GM18519 (cell line): ENCODE measurements at regions not wholly inside any gene's neighbourhood (a gene's known extent, or its start where the extent isn't known, plus 50 kb on each side); places are given as distances from the start of the nearest gene placed in this dataset.

Source experiments
- ATAC-seq: cut with Tn5 transposase; IDR thresholded peaks from one replicate; pipeline ENCODE4 v1.9.1; 2021; ENCODE audit warnings: mild to moderate bottlenecking, moderate library complexity; ENCODE audit not compliant: unreplicated experiment, low FRiP score

- no peak for ATAC-seq
These were observed 92.8 kb downstream of the HNRNPLL start for GRCh38 chr2:38509947-38510326.

DNA sequence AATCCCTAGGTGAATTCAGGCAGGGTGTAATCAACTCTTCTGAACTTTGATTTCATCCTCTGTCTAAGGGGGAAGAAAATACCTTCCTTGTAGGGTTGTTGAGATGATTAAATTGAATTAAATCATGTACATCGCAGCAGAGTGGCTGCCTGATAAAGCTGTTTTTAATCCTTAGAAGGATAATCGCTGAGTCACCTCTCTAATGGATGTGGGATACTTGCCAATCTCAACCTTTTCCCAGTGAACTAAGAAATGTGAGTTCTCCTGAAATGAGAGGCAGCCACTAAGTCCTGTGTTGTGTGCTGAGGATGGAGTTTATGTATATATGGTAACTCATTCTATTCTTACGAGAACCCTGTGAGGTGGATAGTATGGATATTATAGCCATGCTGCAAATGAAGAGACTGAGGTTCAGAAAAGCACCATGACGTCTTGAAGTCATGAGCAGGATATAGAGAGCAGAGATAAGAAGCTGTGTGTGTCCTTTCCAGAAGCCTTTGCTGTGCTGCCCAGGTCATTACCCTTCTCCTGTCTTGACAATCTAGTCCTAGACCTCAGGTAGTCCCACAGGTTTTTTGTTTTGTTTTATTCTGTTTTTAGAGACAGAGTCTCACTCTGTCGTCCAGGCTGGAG lies 93.3 kb downstream of the HNRNPLL start:
- ATAC-seq: no peak

- peak; percentile 59 for ATAC-seq
These were observed 94.3 kb downstream of the HNRNPLL start for GRCh38 chr2:38508311-38509039.

GRCh38 chr2:38507712-38508111 lies 95.0 kb downstream of the HNRNPLL start:
- ATAC-seq: no peak

- ATAC-seq: no peak
These were observed 96.9 kb downstream of the HNRNPLL start for GRCh38 chr2:38505779-38506178.

DNA sequence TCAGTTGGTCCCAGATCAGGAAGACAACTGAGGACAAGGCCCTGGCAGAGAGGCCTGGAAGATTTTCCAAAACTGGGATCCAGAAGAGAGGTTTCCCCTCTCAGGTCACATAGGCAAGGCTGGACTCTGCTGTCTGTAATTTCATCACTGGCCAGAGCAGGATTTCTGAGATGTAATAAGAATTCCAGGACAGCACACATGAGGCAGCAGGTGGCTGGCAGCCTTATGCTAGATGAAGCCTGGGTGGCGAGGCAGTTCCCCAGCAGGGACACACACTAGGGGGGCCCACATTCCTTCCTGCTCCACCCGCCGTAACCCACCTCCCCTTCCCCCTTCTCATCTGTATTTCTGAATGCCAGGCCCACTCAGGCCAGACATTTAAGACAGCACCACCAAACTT lies 98.6 kb downstream of the HNRNPLL start:
- no peak for ATAC-seq

- ATAC-seq: no peak
These were observed 100.6 kb downstream of the HNRNPLL start for GRCh38 chr2:38502107-38502506.

- ATAC-seq: no peak
These were observed 102.5 kb downstream of the HNRNPLL start for GRCh38 chr2:38500283-38500634.

- ATAC-seq: no peak
These were observed 103.0 kb downstream of the HNRNPLL start for GRCh38 chr2:38499548-38500282.

- ATAC-seq: no peak
These were observed 104.7 kb downstream of the HNRNPLL start for GRCh38 chr2:38498045-38498481.

GRCh38 chr2:38497670-38498037 lies 105.1 kb downstream of the HNRNPLL start:
- no peak for ATAC-seq

GRCh38 chr2:38496927-38497669 lies 105.6 kb downstream of the HNRNPLL start:
- no peak for ATAC-seq

DNA sequence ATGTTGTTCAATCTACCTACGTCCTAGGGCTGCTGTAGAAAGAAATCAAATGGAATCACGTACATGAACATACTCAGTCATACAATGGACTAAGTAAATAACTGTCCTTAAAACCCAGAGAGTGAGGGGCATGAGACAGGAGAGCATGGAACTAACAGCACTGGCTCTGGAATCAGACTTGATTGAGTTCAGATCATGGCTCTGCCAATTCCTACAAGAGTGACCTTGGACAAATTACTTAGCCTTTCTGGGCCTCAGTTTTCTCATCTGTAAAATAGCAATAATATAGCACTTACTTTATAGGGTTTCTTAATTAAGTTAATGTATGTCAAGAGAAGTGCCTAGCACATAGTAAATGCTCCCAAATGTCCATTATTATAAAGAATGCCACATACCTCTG lies 106.8 kb downstream of the HNRNPLL start:
- no peak for ATAC-seq

GRCh38 chr2:38494394-38494793 lies 108.3 kb downstream of the HNRNPLL start:
- ATAC-seq: no peak

DNA sequence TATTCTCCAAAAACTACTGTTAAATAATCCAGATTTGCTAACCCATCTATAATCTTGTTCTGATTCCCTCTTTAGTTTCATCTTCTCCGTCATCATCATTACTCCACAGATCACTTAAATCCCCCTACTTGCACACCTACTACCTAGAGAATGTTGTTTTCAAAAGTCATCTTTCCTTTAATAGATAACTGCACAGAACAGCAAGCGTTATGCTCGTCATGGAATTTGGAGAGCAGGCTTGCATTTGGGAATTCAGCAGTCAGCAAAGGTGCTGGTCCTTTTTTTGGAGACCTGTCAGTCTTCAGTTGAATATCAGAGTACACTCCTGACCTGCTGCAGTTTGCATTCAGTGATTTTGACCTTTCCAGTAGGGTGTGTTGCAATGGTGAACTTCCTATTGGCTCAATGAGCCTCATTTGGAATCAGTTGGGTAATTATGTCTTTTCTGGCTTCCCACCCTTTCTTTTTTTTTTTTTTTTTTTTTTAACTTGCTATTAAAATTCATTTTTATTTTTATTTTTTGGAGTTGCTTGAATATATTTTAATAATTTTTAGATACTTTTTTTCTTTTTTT lies 110.6 kb downstream of the HNRNPLL start:
- ATAC-seq: no peak

DNA sequence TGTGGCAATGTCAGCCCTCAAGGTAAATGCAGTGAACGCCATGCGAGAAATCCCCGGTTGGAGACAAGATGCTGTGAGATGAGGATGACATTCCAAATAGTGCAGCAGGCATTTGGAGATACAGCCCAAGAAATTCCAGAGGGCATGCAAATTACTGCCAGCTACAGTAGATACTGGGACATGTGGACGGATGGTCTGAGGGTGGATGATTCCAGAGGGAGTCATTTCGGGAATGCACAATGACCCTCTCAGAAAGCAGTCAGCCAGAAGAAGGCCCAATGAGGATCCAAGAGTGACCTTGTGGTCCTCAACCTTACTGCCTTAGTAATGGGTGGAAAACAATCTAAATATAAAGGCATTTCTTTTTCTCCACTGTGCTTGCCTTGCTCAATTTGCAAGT lies 111.3 kb downstream of the HNRNPLL start:
- ATAC-seq: no peak

GRCh38 chr2:38489846-38490245 lies 112.8 kb upstream of the ATL2 start:
- no peak for ATAC-seq

DNA sequence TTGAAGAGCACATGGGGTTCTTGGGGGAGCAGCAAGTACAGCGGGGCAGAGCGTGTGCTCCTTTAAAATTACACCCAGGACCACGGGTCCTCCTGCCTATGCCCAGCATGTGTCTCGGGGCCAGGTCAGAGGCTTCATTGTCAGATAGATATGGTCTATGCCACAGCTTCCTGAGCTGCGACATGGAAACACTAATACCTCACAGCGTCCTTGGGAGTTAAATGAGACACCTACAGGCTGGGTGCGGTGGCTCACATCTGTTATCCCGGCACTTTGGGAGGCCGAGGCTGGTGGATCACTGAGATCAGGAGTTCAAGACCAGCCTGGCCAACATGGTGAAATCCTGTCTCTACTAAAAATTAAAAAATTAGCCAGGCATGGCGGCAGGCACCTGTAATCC lies 110.8 kb upstream of the ATL2 start:
- no peak for ATAC-seq

- no peak for ATAC-seq
These were observed 109.3 kb upstream of the ATL2 start for GRCh38 chr2:38486213-38487026.

DNA sequence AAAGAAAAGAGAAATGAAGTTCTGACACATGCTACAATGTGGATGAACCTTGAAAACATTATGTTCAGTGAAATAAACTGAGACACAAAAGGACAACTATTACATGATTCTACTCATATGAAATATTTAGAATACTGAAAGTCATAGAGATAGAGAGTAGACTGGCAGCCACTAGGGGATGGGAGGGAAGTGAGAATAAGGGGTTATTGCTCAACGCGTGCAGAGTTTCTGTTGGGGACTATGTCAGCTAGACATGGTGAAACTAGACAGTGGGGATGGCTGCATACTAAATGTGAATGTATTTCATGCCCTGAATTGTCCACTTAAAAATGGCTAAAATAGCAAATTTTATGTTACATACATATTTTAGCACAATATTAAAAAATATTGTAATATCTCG lies 108.7 kb upstream of the ATL2 start:
- ATAC-seq: peak; percentile 91
